Body of pancreas (tissue), 4 donors: ENCODE measurements at regions not wholly inside any gene's neighbourhood (a gene's known extent, or its start where the extent isn't known, plus 50 kb on each side); places are given as distances from the start of the nearest gene placed in this dataset.

Source experiments
- POLR2A ChIP-seq, 3 donors: fragments of 450-650 bp; IDR thresholded peaks; one replicate each; pipeline ENCODE4 v1.6.1; 2016; ENCODE audit warnings: antibody characterized with exemption in 3 of 3, mild to moderate bottlenecking in 2 of 3
- TF ChIP-seq, protein P1 (sequence below), 7 experiments: fragments of 450-650 bp in 4 of 7; fragments of 200-600 bp in 3 of 7; sonication (generic) in 3 of 7; IDR thresholded peaks; one replicate each; pipeline ENCODE4 v1.5.1; 2016 to 2019; ENCODE audit warnings: antibody characterized with exemption in 7 of 7

DNA sequence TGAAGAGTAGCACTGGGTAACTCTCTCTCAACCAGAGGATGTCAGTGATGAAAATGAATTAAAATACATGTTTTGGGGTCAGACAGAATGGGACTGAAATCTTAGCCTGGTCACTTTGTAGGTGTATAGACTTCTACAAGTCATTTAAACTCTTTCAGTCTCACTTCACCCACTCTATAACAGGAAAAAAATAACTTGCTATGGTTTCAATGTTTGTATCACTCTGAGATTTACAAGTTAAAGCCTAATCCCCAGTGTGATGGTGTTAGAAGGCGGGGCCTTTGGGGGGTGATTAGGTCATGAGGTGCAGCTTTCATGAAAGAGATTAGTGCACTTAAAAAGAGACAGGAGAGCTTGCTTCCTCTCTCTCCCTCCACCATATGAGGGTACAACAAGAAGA lies 134.8 kb downstream of the INHBA start:
- TF ChIP-seq, protein P1, sequence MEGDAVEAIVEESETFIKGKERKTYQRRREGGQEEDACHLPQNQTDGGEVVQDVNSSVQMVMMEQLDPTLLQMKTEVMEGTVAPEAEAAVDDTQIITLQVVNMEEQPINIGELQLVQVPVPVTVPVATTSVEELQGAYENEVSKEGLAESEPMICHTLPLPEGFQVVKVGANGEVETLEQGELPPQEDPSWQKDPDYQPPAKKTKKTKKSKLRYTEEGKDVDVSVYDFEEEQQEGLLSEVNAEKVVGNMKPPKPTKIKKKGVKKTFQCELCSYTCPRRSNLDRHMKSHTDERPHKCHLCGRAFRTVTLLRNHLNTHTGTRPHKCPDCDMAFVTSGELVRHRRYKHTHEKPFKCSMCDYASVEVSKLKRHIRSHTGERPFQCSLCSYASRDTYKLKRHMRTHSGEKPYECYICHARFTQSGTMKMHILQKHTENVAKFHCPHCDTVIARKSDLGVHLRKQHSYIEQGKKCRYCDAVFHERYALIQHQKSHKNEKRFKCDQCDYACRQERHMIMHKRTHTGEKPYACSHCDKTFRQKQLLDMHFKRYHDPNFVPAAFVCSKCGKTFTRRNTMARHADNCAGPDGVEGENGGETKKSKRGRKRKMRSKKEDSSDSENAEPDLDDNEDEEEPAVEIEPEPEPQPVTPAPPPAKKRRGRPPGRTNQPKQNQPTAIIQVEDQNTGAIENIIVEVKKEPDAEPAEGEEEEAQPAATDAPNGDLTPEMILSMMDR (IDR thresholded peaks at IDR 0.05), result no peak
- TF ChIP-seq POLR2A (IDR thresholded peaks at IDR 0.05), result no peak
